IMR-90 (cell line): ENCODE measurements at regions not wholly inside any gene's neighbourhood (a gene's known extent, or its start where the extent isn't known, plus 50 kb on each side); places are given as distances from the start of the nearest gene placed in this dataset.

ENCODE experiments used
- ATAC-seq: fragments of 200-7000 bp; cut with Tn5 transposase; 2 replicates; pipeline ENCODE4 v1.9.1; 2020; ENCODE audit warnings: low read depth, mild to moderate bottlenecking, moderate library complexity
- BruUV-seq: library from RNA; stranded (reverse); fragments of 400-500 nt; replicated peaks from 2 replicates; lab custom pipeline; 2021; lab: Mats Ljungman, UMichigan
- CTCF ChIA-PET: fragments of 300-600 bp; formaldehyde crosslinking; extraction: SDS; loops from one replicate; lab custom pipeline; 2021; ENCODE audit warnings: antibody characterized with exemption; lab: Yijun Ruan, JAX
- POLR2A ChIA-PET: fragments of 300-600 bp; sonication (Branson Sonifier 250); formaldehyde crosslinking; loops from one replicate; lab custom pipeline; 2022; ENCODE audit warnings: antibody characterized with exemption; ENCODE audit not compliant: unreplicated experiment; lab: Charles Lee
- DNase-seq: peaks from one replicate; pipeline ENCODE4 v3.0.0; 2013
- H2AFZ ChIP-seq: replicated peaks from 2 replicates; pipeline ENCODE3; 2013; ENCODE audit warnings: low read length, mild to moderate bottlenecking; ENCODE audit not compliant: poor library complexity
- H2AK5ac ChIP-seq: 2 replicates; pipeline ENCODE4 v1.6.1; 2013; ENCODE audit warnings: low read depth, low read length, inconsistent platforms
- H2AK9ac ChIP-seq: replicated peaks from 2 replicates; pipeline ENCODE3; 2013; ENCODE audit warnings: mild to moderate bottlenecking, low read depth, low read length, moderate library complexity; ENCODE audit not compliant: poor library complexity
- H2BK120ac ChIP-seq: 2 replicates; pipeline ENCODE4 v1.6.1; 2013; ENCODE audit warnings: low read depth, low read length, inconsistent platforms
- H2BK15ac ChIP-seq: 3 replicates; pipeline ENCODE4 v1.6.1; 2013; ENCODE audit warnings: low read depth, low read length, inconsistent platforms
- H2BK20ac ChIP-seq: 2 replicates; pipeline ENCODE4 v1.6.1; 2013; ENCODE audit warnings: low read depth, mild to moderate bottlenecking, inconsistent platforms, low read length, moderate library complexity
- H2BK5ac ChIP-seq: 2 replicates; pipeline ENCODE4 v1.6.1; 2013; ENCODE audit warnings: mild to moderate bottlenecking, low read depth, low read length, inconsistent platforms; ENCODE audit not compliant: poor library complexity, severe bottlenecking
- H3K14ac ChIP-seq: replicated peaks from 2 replicates; pipeline ENCODE4 v1.6.1; 2013; ENCODE audit warnings: low read depth, low read length, inconsistent platforms
- H3K18ac ChIP-seq: 2 replicates; pipeline ENCODE4 v1.6.1; 2013; ENCODE audit warnings: low read depth, low read length, control low read depth
- H3K23ac ChIP-seq: 2 replicates; pipeline ENCODE4 v1.6.1; 2013; ENCODE audit warnings: low read depth, low read length, inconsistent platforms
- H3K27ac ChIP-seq: 2 replicates; pipeline ENCODE4 v1.5.1; 2013; ENCODE audit warnings: mild to moderate bottlenecking, control low read depth, low read length; ENCODE audit not compliant: insufficient read depth
- H3K27me3 ChIP-seq: 2 replicates; pipeline ENCODE4 v1.6.1; 2013; ENCODE audit warnings: low read length; ENCODE audit not compliant: control insufficient read depth, insufficient read depth
- H3K36me3 ChIP-seq: 2 replicates; pipeline ENCODE4 v1.6.1; 2013; ENCODE audit warnings: low read length, mixed read lengths; ENCODE audit not compliant: control insufficient read depth, insufficient read depth
- H3K4ac ChIP-seq: 2 replicates; pipeline ENCODE4 v1.6.1; 2013; ENCODE audit warnings: low read depth, low read length, inconsistent platforms
- H3K4me1 ChIP-seq: 2 replicates; pipeline ENCODE4 v1.6.1; 2013; ENCODE audit warnings: low read length, mixed read lengths; ENCODE audit not compliant: control insufficient read depth, insufficient read depth
- H3K4me2 ChIP-seq: 2 replicates; pipeline ENCODE4 v1.6.1; 2013; ENCODE audit warnings: low read depth, mild to moderate bottlenecking, control low read depth, low read length, moderate library complexity
- H3K4me3 ChIP-seq: 2 replicates; pipeline ENCODE4 v1.5.1; 2013; ENCODE audit warnings: low read depth, mild to moderate bottlenecking, control low read depth, low read length, moderate library complexity; ENCODE audit not compliant: insufficient read depth
- H3K56ac ChIP-seq: 2 replicates; pipeline ENCODE4 v1.6.1; 2013; ENCODE audit warnings: low read length, inconsistent platforms; ENCODE audit not compliant: insufficient read depth; ENCODE audit errors: extremely low read depth
- H3K79me1 ChIP-seq, 2 experiments: 2 replicates each; pipeline ENCODE4 v1.6.1; 2013; ENCODE audit warnings: low read length in 2 of 2, inconsistent platforms in 1 of 2, low read depth in 1 of 2
- H3K9ac ChIP-seq: 2 replicates; pipeline ENCODE4 v1.6.1; 2013; ENCODE audit warnings: low read depth, low read length, control low read depth
- H3K9me1 ChIP-seq: 2 replicates; pipeline ENCODE4 v1.6.1; 2013; ENCODE audit warnings: low read length, inconsistent platforms; ENCODE audit not compliant: insufficient read depth
- H3K9me3 ChIP-seq: 2 replicates; pipeline ENCODE4 v1.6.1; 2013; ENCODE audit warnings: low read length; ENCODE audit not compliant: control insufficient read depth, insufficient read depth
- H4K20me1 ChIP-seq: 2 replicates; pipeline ENCODE4 v1.6.1; 2013; ENCODE audit warnings: low read length, inconsistent platforms; ENCODE audit not compliant: insufficient read depth
- H4K5ac ChIP-seq: 2 replicates; pipeline ENCODE4 v1.6.1; 2013; ENCODE audit warnings: mild to moderate bottlenecking, low read depth, low read length, control low read depth
- H4K8ac ChIP-seq, 2 experiments: 2 replicates each; pipeline ENCODE4 v1.6.1; 2013; ENCODE audit warnings: low read depth in 2 of 2, low read length in 2 of 2, control low read depth in 1 of 2, inconsistent platforms in 1 of 2
- H4K91ac ChIP-seq: 2 replicates; pipeline ENCODE4 v1.6.1; 2013; ENCODE audit warnings: low read depth, low read length, inconsistent platforms; ENCODE audit not compliant: insufficient read depth
- CHD1 ChIP-seq: IDR thresholded peaks from 2 replicates; pipeline ENCODE4 v1.6.1; 2012; ENCODE audit warnings: low read depth, low read length, improper control_type of control experiment
- MAFK ChIP-seq: IDR thresholded peaks from 2 replicates; pipeline ENCODE4 v1.6.1; 2012; ENCODE audit warnings: low read depth, low read length, improper control_type of control experiment
- WGBS, 2 experiments: methylation state at CpG; one replicate each; pipeline versions ENCODE4 v1.1.5 to v1.1.7; 2013; ENCODE audit warnings: missing lambda C conversion rate in 2 of 2; ENCODE audit not compliant: insufficient read length in 1 of 2; ENCODE audit errors: extremely low coverage in 2 of 2; 5-methylcytosine and 5-hydroxymethylcytosine counted together
- dilution Hi-C: fragments of 300-500 bp; cut with HindIII; formaldehyde crosslinking; loops from one replicate; pipeline ENCODE4 v1.14.3; 2018; ENCODE audit warnings: low sequenced_read_pairs; ENCODE audit not compliant: unreplicated experiment
- in situ Hi-C: fragments of 300-500 bp; cut with MboI; formaldehyde crosslinking; loops from 3 replicates; pipeline ENCODE4 v1.14.3; 2019; ENCODE audit warnings: low sequenced_read_pairs, inconsistent platforms, mixed read lengths
- intact Hi-C: fragments of 100-400 bp; cut with micrococcal nuclease; formaldehyde crosslinking; loops from 2 replicates; pipeline ENCODE4 v1.10.0; 2022

GRCh38 chr3:106242781-106243180 is 374.0 kb upstream of the CBLB start:
- H3K18ac ChIP-seq, result no peak overlapping the region
- H4K91ac ChIP-seq, result no peak overlapping the region
- no peak overlapping the region for H3K27ac ChIP-seq
- in situ Hi-C loops (no loop called here), dilution Hi-C loops (no loop called here), intact Hi-C loops (no loop called here)
- no peaks in the 10 kb centered on the region for H4K20me1 ChIP-seq
- no peak for ATAC-seq
- H3K36me3 ChIP-seq, result no peaks in the 10 kb centered on the region
- H2BK5ac ChIP-seq, result no peak overlapping the region
- no peak overlapping the region for H3K56ac ChIP-seq
- H3K9ac ChIP-seq, result no peak overlapping the region
- H2BK120ac ChIP-seq, result peak overlapping the region; percentile 20; the same call in 1 of the 2 replicates
- CTCF ChIA-PET, result no interaction called here
- no peak overlapping the region for H4K5ac ChIP-seq
- POLR2A ChIA-PET, result no interaction called here
- 0 out of 2 replicates have a peak, but pooled peaks cover 2% of the 10 kb centered on the region for H3K9me3 ChIP-seq
- H3K4me3 ChIP-seq, result no peak overlapping the region
- no peaks in the 10 kb centered on the region for H3K79me1 ChIP-seq
- H2AFZ ChIP-seq, result no peak overlapping the region
- no peak overlapping the region for H3K4me2 ChIP-seq
- peak overlapping the region; percentile 59; the same call in 1 of the 2 replicates for H3K23ac ChIP-seq
- H3K4me1 ChIP-seq, result peaks cover 2% of the 10 kb centered on the region
- H2BK20ac ChIP-seq, result peak overlapping the region; percentile 40; the same call in 1 of the 2 replicates
- H2AK9ac ChIP-seq, result no peak overlapping the region
- BruUV-seq, result no TSS peak
- TF ChIP-seq MAFK, result peak; percentile 43; the same call in 1 of the 2 replicates
- TF ChIP-seq CHD1, result no peak
- no peak for DNase-seq
- WGBS, 2 experiments, result no CpG with 5 or more reads among the region's 3 CpGs
- no peaks in the 10 kb centered on the region for H3K27me3 ChIP-seq
- H3K9me1 ChIP-seq, result no peaks in the 10 kb centered on the region; the same call in 1 of the 2 replicates
- no peak overlapping the region for H2AK5ac ChIP-seq
- H3K4ac ChIP-seq, result peak overlapping the region; percentile 44
- 0 out of 4 replicates have a peak overlapping the region, but pooled peaks of 1 of the 2 experiments have one; percentile 10 for H4K8ac ChIP-seq
- H3K14ac ChIP-seq, result no peak overlapping the region
- H2BK15ac ChIP-seq, result no peak overlapping the region
